AG09319 (cell line): ENCODE measurements at regions not wholly inside any gene's neighbourhood (a gene's known extent, or its start where the extent isn't known, plus 50 kb on each side); places are given as distances from the start of the nearest gene placed in this dataset.
"Not testable (repeated sequence)": the region's sequence is repeated elsewhere in the genome, so short reads cannot be mapped to it uniquely, and the experiment has no call there.

Source experiments
- DNase-seq: peaks from one replicate; pipeline ENCODE4 v3.0.0-alpha.2; 2010; ENCODE audit warnings: low read depth; ENCODE audit errors: extremely low read depth
- CTCF ChIP-seq: IDR thresholded peaks from 2 replicates; pipeline ENCODE4 v1.5.1; 2011; ENCODE audit warnings: low read depth, mild to moderate bottlenecking, inconsistent platforms, low read length, moderate library complexity

GRCh38 chr20:47921408-47921807, 136.1 kb upstream of the SULF2 start:
- no peak for DNase-seq
- TF ChIP-seq CTCF, result no peak

GRCh38 chr20:47917549-47918070, 132.3 kb upstream of the SULF2 start:
- DNase-seq, result no peak
- no peak for TF ChIP-seq CTCF

GRCh38 chr20:47915495-47915894, 130.2 kb upstream of the SULF2 start:
- no peak for DNase-seq
- no peak for TF ChIP-seq CTCF

GRCh38 chr20:47914792-47915191, 129.5 kb upstream of the SULF2 start:
- no peak for TF ChIP-seq CTCF
- DNase-seq, result no peak

- not testable (repeated sequence) for DNase-seq
These were observed 127.7 kb upstream of the SULF2 start for GRCh38 chr20:47912786-47913501.

- not testable (repeated sequence) for DNase-seq
These were observed 126.9 kb upstream of the SULF2 start for GRCh38 chr20:47912165-47912564.

- not testable (repeated sequence) for DNase-seq
These were observed 124.6 kb upstream of the SULF2 start for GRCh38 chr20:47909696-47910369.

- DNase-seq, result not testable (repeated sequence)
These were observed 123.2 kb upstream of the SULF2 start for GRCh38 chr20:47908361-47909035.

- DNase-seq, result not testable (repeated sequence)
These were observed 122.7 kb upstream of the SULF2 start for GRCh38 chr20:47907951-47908350.

- no peak for TF ChIP-seq CTCF
- no peak for DNase-seq
These were observed 121.9 kb upstream of the SULF2 start for GRCh38 chr20:47907031-47907675.
